Glomerular visceral epithelial cell (primary cell): ENCODE measurements at regions not wholly inside any gene's neighbourhood (a gene's known extent, or its start where the extent isn't known, plus 50 kb on each side); places are given as distances from the start of the nearest gene placed in this dataset.
A peak's percentile ranks its signal among the peaks of the same experiment; 100 is the strongest.

Experiments
- DNase-seq: peaks from one replicate; pipeline ENCODE4 v3.0.0-alpha.2; 2016; ENCODE audit errors: extremely low spot score

DNA sequence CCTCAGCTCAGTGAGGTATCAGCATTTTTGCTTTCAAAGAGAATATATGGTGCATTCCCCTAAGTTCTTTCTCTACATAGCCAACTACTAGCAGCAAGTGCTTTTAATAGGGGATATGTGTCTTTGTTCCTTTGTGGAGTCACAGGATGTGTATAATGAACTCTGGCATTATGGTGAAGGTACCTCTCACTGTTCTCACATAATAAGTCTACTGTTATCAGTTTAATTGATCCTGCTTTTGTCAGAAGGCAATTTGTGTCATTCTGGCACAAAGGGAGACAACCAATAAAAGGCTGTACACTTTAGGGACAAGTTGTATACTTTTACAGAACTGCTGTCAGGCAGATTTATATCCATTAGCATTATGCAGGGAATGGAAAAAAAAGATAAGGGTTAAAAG lies 531.4 kb upstream of the RIOK2 start:
- no peak for DNase-seq

- no peak for DNase-seq
Measured at GRCh38 chr5:97726106-97726505, 543.1 kb upstream of the RIOK2 start.

DNA sequence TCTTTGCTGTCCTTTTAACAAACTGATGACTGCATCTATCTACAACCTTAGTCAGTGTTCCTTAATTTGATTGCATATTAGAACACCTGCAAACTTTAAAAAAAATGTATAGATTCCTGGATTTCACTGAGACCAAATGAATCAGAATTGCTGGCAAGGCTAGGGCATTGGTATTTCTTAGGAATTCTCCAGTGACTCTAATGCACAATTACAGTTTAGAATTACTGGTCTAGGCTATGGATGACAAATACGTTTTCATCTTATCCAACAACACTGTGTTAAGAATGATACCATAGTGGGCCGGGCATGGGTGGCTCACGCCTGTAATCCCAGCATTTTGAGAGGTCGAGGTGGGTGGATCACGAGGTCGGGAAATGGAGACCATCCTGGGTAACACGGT lies 545.9 kb upstream of the RIOK2 start:
- no peak for DNase-seq

- DNase-seq: no peak
Measured at GRCh38 chr5:97729938-97730337, 546.9 kb upstream of the RIOK2 start.

DNA sequence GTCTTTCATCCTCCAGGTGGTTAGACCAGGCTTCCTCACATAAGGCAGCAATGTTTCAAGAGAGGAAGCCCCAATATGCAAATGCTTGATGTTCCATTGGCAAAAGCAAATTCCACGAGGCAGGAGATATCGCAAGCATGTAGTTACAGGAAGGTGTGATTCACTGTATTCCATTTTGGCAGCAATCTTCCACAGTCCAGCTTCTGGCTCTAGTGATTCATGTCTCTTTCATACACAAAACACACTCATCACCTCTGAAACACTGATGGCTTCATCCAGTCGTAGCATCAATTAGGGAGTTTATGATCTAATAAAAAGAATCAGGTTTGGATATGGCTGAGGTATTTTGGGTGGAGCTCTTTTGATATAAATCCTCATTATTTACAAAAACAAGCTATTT lies 552.2 kb upstream of the RIOK2 start:
- peak; percentile 44 for DNase-seq

GRCh38 chr5:97737608-97738007 lies 554.6 kb upstream of the RIOK2 start:
- no peak for DNase-seq

DNA sequence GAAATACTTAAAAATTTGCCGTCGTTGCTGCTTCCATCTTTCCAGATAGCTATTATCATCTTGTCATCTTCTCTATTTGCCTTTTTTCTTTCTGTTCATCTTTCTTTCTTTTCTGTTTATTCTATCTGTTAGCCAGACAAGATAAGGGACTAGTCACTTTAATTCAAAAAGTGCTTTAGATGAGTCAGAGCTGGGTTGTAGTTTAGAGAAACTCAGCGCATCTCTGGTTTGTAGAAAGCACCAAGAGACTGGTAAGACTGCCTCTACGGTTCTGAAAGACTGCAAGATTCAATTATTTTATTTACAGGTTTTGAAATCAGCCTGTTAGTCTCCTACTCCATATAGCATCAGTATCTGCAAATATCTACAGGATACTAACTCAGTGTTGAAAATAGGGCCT lies 562.8 kb upstream of the RIOK2 start:
- DNase-seq: no peak

DNA sequence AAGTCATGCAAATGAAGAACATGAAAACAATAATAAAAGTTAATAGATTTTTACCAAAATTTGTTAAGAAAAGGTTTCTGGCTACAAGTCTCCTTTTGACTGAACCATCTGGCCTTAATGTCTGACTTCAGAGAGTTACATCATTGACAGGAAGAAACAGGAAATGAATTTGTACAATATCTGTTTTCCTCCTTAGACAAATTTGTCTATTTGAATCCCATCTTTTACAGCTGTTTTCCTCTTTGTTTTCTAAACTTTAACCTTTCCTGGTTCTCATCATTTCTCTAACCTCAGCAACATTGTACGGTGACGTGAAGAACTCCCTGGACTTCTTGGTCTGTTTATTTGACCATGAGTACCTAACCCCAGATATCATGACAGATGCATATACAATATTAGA lies 567.5 kb upstream of the RIOK2 start:
- no peak for DNase-seq

DNA sequence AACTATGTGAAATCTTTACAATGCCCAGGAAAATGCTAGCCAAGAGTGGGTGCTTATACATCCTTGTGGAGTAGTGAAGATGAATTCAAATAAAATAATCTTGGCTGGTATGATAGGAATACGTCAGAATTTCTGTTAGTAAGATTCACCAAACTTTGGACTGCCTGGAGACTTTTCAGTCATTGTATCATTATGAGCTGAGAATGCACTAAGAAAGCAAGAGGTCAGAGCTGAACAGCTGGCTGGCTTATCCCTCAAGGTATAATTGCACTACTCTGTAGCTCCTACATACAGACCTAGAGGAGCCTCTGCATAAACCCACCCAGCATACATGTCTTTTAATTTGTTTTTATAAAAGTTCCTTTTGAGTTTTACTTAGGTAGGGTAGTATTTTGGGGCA lies 568.5 kb upstream of the RIOK2 start:
- DNase-seq: no peak

DNA sequence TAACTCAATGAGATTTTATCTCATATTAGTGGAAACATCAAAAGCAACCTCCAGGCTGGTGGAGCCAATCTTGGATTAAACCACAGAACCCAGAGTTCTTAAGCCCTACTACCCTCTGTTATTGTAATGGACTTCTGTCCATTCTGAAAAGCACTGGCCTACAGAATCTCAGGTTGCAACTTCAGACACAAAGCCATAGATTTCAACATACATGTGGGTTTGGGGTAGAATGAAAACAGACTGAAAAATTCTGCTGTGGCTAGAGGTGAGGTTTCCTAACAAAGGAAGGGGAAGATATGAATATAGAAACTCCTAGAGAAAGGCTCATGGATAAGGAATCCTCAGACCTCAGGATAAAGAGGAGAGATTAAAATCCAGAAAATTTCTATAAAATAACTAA lies 569.8 kb upstream of the RIOK2 start:
- DNase-seq: no peak

DNA sequence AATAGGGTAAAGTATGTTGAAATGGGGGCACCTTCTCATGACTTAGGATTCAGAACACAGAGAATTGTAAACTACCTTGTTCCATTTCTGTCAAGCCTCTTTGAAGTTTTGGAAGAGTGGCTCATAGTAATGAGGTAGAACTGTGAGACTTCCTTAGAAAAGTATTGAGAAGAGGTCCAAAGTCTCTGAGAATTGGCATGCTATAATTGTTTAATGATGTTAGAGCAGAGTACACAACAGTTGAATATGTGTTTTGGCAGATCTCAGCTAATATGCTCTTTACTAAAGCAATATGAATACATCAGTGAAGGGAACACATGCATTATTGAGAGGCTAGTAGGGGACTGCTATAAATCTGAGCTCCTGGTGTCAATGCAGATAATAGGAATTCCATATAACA lies 579.4 kb upstream of the RIOK2 start:
- no peak for DNase-seq

- peak; percentile 26 for DNase-seq
Measured at GRCh38 chr5:97764700-97765099, 581.7 kb upstream of the RIOK2 start.

GRCh38 chr5:97778451-97778850 lies 595.4 kb upstream of the RIOK2 start:
- DNase-seq: no peak

- DNase-seq: no peak
Measured at GRCh38 chr5:97788369-97788768, 605.3 kb upstream of the RIOK2 start.

- DNase-seq: peak; percentile 47
Measured at GRCh38 chr5:97797994-97798451, 615.0 kb upstream of the RIOK2 start.

- no peak for DNase-seq
Measured at GRCh38 chr5:97801461-97801860, 618.4 kb upstream of the RIOK2 start.

DNA sequence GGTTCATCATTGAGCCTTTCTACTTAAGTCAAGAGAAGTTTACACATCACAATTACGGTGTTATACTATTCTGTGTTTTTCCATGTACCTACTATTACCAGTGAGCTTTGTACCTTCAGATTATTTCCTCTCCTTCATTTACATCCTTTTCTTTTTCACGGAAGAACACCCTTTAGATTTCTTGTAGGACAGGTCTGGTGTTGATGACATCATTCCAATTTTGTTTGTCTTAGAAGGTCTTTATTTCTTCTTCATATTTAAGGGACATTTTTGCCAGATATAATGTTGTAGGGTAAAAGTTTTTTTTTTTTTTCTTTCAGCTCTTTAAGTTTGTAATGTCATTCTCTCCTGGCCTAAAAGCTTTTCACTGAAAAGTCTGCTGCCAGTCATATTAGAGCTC lies 637.1 kb upstream of the RIOK2 start:
- no peak for DNase-seq

GRCh38 chr5:97832645-97833296 lies 649.7 kb upstream of the RIOK2 start:
- DNase-seq: no peak

- no peak for DNase-seq
Measured at GRCh38 chr5:97834561-97834960, 651.5 kb upstream of the RIOK2 start.

- no peak for DNase-seq
Measured at GRCh38 chr5:97835112-97835511, 652.1 kb upstream of the RIOK2 start.

GRCh38 chr5:97836816-97837215 lies 653.8 kb upstream of the RIOK2 start:
- no peak for DNase-seq

- peak; percentile 84 for DNase-seq
Measured at GRCh38 chr5:97838214-97838613, 655.2 kb upstream of the RIOK2 start.

DNA sequence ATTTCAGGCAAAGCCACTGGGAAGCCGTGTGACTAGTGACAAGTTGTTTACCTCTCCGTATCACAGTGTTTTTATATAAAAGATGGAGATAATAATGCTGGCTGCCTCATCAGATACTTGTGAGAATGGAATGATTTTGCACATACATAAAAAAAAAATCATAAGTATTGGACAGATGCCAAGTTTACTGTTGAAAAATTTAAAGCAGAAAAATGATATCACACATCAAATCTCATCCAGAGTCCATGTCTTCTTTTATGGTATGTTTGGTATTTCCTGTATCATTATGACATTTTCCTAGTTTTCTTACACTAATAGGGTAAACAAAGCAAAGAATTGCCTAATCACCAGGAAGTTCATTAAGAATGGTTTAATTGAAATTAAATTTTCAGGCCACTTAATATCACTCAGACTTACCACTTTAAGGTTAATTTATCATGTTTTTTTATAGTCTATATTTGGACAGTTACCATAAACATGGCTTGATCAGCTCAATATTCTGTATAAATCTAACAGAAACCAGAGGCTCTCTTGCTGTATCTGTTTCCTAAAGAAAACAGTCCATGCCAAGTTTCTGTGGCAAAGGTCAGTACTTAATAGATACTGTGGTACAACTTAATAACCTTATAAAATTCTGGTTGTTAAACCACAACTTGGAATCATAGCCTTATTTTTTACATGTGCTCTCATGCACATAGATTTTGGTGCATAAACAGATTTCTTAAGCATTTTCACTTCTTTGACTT lies 656.5 kb upstream of the RIOK2 start:
- DNase-seq: peak; percentile 56

GRCh38 chr5:97840643-97841042 lies 657.6 kb upstream of the RIOK2 start:
- DNase-seq: no peak
